MM.1S (cell line): ENCODE measurements at regions not wholly inside any gene's neighbourhood (a gene's known extent, or its start where the extent isn't known, plus 50 kb on each side); places are given as distances from the start of the nearest gene placed in this dataset.

Experiments
- DNase-seq: peaks from one replicate; pipeline ENCODE4 v3.0.0-alpha.2; 2015
- H2AFZ ChIP-seq: fragments of 300-600 bp; sonication (generic); 2 replicates; pipeline ENCODE4 v1.6.0; 2016; ENCODE audit warnings: antibody characterized with exemption, low read length
- H3F3A ChIP-seq: fragments of 300-600 bp; sonication (generic); 2 replicates; pipeline ENCODE4 v1.6.1; 2016; ENCODE audit warnings: mild to moderate bottlenecking, antibody characterized with exemption, low read length, moderate library complexity, mixed read lengths; ENCODE audit not compliant: insufficient read depth
- H3K27ac ChIP-seq: fragments of 300-600 bp; sonication (generic); 2 replicates; pipeline ENCODE4 v1.5.1; 2016; ENCODE audit warnings: mild to moderate bottlenecking, low read length
- H3K27me3 ChIP-seq: fragments of 300-600 bp; sonication (generic); replicated peaks from 2 replicates; pipeline ENCODE4 v1.6.0; 2016; ENCODE audit warnings: low read length; ENCODE audit not compliant: insufficient read depth
- H3K36me3 ChIP-seq: fragments of 300-600 bp; sonication (generic); replicated peaks from 2 replicates; pipeline ENCODE4 v1.6.1; 2016; ENCODE audit warnings: mild to moderate bottlenecking, low read length, mixed read lengths; ENCODE audit not compliant: insufficient read depth
- H3K4me1 ChIP-seq: fragments of 300-600 bp; sonication (generic); 2 replicates; pipeline ENCODE4 v1.6.1; 2016; ENCODE audit warnings: low read length, mixed read lengths
- H3K4me2 ChIP-seq: fragments of 300-600 bp; sonication (generic); 2 replicates; pipeline ENCODE4 v1.6.0; 2016; ENCODE audit warnings: low read depth, low read length
- H3K4me3 ChIP-seq: fragments of 300-600 bp; sonication (generic); 2 replicates; pipeline ENCODE4 v1.5.1; 2016; ENCODE audit warnings: low read length, mixed read lengths
- H3K79me2 ChIP-seq: fragments of 300-600 bp; sonication (generic); 2 replicates; pipeline ENCODE4 v1.6.1; 2016; ENCODE audit warnings: mixed run types, low read length, mixed read lengths
- H3K9ac ChIP-seq: fragments of 300-600 bp; sonication (generic); 2 replicates; pipeline ENCODE4 v1.6.1; 2016; ENCODE audit warnings: low read length, mixed read lengths
- H3K9me2 ChIP-seq: fragments of 300-600 bp; sonication (generic); replicated peaks from 2 replicates; pipeline ENCODE4 v1.6.1; 2016; ENCODE audit warnings: mild to moderate bottlenecking, low read length, mixed read lengths; ENCODE audit not compliant: insufficient read depth
- H3K9me3 ChIP-seq: fragments of 300-600 bp; sonication (generic); replicated peaks from 2 replicates; pipeline ENCODE4 v1.6.1; 2016; ENCODE audit warnings: mild to moderate bottlenecking, low read length, mixed read lengths; ENCODE audit not compliant: insufficient read depth
- H4K20me1 ChIP-seq: fragments of 300-600 bp; sonication (generic); 2 replicates; pipeline ENCODE4 v1.6.1; 2016; ENCODE audit warnings: mild to moderate bottlenecking, low read length, moderate library complexity, mixed read lengths; ENCODE audit not compliant: insufficient read depth
- EZH2 ChIP-seq: fragments of 300-600 bp; sonication (generic); optimal IDR thresholded peaks from 2 replicates; pipeline ENCODE3; 2017; ENCODE audit warnings: low read depth, mild to moderate bottlenecking, antibody characterized with exemption, low read length, mixed read lengths
- EZH2phosphoT487 ChIP-seq: fragments of 300-600 bp; sonication (generic); IDR thresholded peaks from 2 replicates; pipeline ENCODE4 v1.6.1; 2018; ENCODE audit warnings: antibody characterized with exemption, low read length
- TF ChIP-seq, protein P1 (sequence below): fragments of 300-600 bp; sonication (generic); IDR thresholded peaks from 2 replicates; pipeline ENCODE4 v1.5.1; 2016; ENCODE audit warnings: antibody characterized with exemption, low read length, mixed read lengths

DNA sequence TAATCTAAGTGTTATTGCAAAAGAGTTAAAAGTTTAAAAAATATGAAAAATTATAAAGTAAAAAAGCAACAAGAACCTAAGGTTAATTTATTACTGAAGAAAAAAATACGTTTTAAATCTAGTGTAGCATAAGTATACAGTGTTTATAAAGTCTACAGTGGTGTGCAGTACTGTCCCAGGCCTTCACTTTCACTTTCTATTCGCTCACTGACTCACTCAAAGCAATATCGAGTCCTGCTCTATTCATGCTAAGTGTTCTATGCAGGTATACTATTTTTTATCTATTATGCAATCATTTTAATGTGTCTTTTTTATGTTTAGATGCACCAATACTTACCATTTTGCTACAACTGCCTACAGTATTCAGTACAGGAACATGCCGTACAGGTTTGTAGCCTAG is 113.0 kb downstream of the MANEA start:
- Histone ChIP-seq H3K27me3 (no peaks in the 10 kb centered on the region), H3K27ac (no peak overlapping the region), H3K9me2 (no peaks in the 10 kb centered on the region), H3K9ac (no peak overlapping the region), H3K4me2 (no peak overlapping the region), H3K36me3 (no peaks in the 10 kb centered on the region), H2AFZ (no peak overlapping the region), H3K9me3 (no peaks in the 10 kb centered on the region), H3K4me3 (no peak overlapping the region), H4K20me1 (no peaks in the 10 kb centered on the region), H3K4me1 (peaks cover 9% of the 10 kb centered on the region; the same call in 1 of the 2 replicates), H3F3A (no peaks in the 10 kb centered on the region), H3K79me2 (no peaks in the 10 kb centered on the region)
- peak; percentile 33 for DNase-seq
- TF ChIP-seq EZH2: no peak
- no peak for TF ChIP-seq EZH2phosphoT487
- TF ChIP-seq, protein P1, sequence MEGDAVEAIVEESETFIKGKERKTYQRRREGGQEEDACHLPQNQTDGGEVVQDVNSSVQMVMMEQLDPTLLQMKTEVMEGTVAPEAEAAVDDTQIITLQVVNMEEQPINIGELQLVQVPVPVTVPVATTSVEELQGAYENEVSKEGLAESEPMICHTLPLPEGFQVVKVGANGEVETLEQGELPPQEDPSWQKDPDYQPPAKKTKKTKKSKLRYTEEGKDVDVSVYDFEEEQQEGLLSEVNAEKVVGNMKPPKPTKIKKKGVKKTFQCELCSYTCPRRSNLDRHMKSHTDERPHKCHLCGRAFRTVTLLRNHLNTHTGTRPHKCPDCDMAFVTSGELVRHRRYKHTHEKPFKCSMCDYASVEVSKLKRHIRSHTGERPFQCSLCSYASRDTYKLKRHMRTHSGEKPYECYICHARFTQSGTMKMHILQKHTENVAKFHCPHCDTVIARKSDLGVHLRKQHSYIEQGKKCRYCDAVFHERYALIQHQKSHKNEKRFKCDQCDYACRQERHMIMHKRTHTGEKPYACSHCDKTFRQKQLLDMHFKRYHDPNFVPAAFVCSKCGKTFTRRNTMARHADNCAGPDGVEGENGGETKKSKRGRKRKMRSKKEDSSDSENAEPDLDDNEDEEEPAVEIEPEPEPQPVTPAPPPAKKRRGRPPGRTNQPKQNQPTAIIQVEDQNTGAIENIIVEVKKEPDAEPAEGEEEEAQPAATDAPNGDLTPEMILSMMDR: no peak

DNA sequence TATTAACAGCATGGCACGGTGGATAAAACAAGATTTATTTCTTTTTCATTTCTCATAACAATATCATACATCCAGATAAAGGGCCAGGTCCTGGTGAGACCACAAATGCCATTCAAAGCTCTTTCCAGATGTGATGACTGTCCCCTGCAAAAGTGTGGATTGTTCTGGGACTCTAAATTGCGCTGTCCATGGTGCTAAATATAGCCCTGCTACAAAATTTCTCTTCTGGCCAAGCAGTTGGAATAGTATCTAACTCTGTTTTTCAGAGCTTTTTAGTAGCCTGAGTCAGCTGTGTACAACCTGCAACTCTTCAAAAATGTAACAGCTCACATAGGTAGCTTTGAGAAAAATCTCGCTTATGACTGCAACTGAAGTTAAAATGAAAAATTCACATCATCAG is 115.8 kb downstream of the MANEA start:
- Histone ChIP-seq H3K27me3 (no peaks in the 10 kb centered on the region), H3K4me3 (no peak overlapping the region), H2AFZ (no peak overlapping the region), H3K36me3 (no peaks in the 10 kb centered on the region), H3K4me1 (peaks cover 2% of the 10 kb centered on the region; the same call in 1 of the 2 replicates), H3F3A (no peaks in the 10 kb centered on the region), H3K9me3 (no peaks in the 10 kb centered on the region), H3K79me2 (no peaks in the 10 kb centered on the region), H4K20me1 (no peaks in the 10 kb centered on the region), H3K9me2 (no peaks in the 10 kb centered on the region), H3K27ac (no peak overlapping the region), H3K9ac (no peak overlapping the region), H3K4me2 (no peak overlapping the region)
- DNase-seq: no peak
- TF ChIP-seq, protein P1: no peak
- no peak for TF ChIP-seq EZH2phosphoT487
- TF ChIP-seq EZH2: no peak

DNA sequence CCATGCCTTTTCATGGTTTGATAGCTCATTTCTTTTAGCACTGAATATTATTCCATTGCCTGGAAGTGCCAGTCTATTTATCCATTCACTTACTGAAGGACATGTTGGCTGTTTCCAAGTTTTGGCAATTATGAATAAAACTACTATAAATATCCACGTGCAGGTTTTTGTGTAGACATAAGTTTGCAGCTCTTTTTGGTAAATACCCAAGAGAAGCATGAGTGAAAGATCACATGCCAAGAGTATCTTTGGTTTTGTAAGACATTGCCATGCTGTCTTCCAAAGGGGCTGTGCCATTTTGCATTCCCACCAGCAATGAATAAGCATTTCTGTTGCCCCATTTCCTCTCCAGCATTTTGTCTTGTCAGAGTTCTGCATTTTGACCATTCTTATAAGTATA is 120.9 kb downstream of the MANEA start:
- Histone ChIP-seq H3K4me2 (no peak overlapping the region), H3K4me3 (no peak overlapping the region), H3F3A (no peaks in the 10 kb centered on the region), H3K79me2 (no peaks in the 10 kb centered on the region), H3K9me3 (no peaks in the 10 kb centered on the region), H3K27ac (no peak overlapping the region), H4K20me1 (no peaks in the 10 kb centered on the region), H2AFZ (no peak overlapping the region), H3K27me3 (no peaks in the 10 kb centered on the region), H3K4me1 (no peaks in the 10 kb centered on the region), H3K36me3 (no peaks in the 10 kb centered on the region), H3K9ac (no peak overlapping the region), H3K9me2 (no peaks in the 10 kb centered on the region)
- TF ChIP-seq EZH2phosphoT487: no peak
- TF ChIP-seq, protein P1: no peak
- no peak for DNase-seq
